Fibroblast of peridontal ligament (primary cell): ENCODE measurements at regions not wholly inside any gene's neighbourhood (a gene's known extent, or its start where the extent isn't known, plus 50 kb on each side); places are given as distances from the start of the nearest gene placed in this dataset.

ENCODE experiments used
- DNase-seq: peaks from one replicate; pipeline ENCODE4 v3.0.0-alpha.2; 2010; ENCODE audit errors: extremely low read depth

- DNase-seq = peak; percentile 56
These were observed 68.5 kb upstream of the ITGA6 start for GRCh38 chr2:172358691-172359556.

- no peak for DNase-seq
These were observed 66.0 kb upstream of the ITGA6 start for GRCh38 chr2:172361360-172361759.

- DNase-seq = no peak
These were observed 65.5 kb upstream of the ITGA6 start for GRCh38 chr2:172361840-172362239.

DNA sequence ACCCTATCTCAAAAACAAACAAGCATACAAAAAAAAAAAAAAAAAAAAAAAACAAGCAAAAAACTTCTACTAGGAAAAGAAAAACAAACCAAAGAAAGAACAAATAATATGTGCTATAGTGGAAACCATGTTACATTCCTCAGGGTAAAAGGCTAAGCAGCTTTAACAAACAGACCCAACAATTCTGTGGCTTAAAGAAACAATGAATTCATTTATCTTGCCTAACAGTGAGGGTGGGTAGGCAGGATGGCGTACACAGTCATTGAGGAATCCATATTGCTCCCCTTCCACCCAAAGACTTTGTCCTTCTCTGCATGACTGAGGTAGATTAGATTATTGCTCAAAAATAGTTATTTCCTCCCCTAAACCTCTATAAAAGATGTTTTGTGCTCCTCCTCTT is 63.1 kb upstream of the ITGA6 start:
- no peak for DNase-seq

- DNase-seq = no peak
These were observed 60.7 kb upstream of the ITGA6 start for GRCh38 chr2:172366596-172367150.

DNA sequence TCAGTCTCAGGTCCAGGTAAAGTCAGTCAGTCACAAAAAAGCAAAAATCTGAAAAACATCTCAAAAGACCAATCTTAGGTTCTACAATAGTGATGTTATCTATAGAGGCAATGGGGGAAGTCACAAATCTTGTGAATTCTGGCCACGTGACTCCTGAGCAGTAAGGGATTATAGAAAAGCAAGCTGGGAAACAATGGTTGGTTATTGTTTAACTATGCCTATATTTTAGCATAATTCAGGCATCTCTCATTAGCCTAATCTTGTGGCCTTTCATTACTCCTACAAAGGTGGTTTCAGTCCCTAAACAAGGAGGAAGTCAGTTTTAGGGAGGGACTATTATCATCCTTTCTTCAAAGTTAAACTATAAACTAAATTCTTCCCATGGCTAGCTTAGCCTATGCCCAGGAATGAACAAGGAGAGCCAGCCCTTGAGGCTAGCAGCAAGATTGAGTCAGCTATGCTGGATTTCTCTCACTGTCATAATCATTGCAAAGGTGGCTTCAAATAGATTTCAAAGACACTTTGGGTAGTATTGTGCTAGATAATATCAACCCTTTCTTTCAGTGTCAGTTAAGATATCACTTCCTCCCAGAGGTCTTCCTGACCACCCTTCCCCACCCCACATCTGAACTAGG is 56.4 kb upstream of the ITGA6 start:
- no peak for DNase-seq

DNA sequence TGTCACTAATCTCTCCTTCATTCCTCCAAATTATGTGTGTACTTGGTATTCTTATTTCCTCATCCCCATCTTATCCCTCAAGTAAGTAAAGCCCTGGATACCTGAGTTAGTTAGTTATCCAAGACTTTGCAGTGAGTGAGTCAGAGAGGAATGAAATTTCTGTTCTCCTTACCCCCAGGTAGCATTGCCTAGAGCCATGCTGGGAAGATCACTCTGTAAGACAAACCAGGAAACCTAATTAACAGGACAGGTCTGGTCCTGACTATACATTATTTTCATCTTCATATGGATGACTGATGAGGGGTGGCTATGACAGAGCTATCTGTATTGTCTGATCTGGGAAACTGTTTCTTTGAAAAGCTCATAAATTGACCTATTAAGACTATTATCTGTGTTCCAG is 55.0 kb upstream of the ITGA6 start:
- no peak for DNase-seq

DNA sequence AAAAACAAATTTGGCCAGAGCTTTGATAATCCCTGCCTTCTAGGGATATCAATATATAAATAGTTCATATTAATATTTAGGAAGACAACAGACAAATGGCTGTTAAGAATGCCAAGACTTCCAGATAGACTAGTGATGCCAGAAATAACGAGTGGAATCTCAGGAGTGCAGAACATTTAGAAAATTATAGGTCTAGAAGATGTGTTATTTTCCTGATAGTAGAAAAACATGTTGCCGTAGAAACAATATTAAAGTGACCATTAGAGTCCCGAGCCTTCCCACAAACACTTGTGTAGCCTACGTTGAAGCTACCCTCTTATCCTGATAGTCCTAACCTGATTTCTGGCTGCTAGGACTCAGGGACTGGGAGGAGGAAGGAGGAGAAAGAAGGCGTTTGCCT is 54.3 kb upstream of the ITGA6 start:
- DNase-seq = no peak

DNA sequence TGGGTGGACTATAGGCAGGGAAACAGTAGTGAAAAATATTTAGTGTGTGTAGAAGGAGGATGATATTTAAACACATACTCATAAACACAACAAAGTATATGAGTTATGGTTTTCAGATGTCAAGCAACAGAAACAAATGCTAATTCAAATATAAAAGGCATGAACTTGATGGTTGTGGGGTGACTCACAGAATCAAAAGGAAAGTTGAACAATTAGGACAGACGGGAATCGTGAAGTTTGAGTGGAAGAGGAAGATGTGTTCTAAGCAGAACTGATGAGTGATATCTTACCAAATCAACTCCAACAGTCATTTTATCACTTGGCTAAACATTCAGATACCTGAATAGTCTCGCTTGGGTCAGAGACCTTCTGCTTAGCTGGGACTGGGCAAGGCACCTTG is 53.6 kb upstream of the ITGA6 start:
- peak; percentile 16 for DNase-seq

DNA sequence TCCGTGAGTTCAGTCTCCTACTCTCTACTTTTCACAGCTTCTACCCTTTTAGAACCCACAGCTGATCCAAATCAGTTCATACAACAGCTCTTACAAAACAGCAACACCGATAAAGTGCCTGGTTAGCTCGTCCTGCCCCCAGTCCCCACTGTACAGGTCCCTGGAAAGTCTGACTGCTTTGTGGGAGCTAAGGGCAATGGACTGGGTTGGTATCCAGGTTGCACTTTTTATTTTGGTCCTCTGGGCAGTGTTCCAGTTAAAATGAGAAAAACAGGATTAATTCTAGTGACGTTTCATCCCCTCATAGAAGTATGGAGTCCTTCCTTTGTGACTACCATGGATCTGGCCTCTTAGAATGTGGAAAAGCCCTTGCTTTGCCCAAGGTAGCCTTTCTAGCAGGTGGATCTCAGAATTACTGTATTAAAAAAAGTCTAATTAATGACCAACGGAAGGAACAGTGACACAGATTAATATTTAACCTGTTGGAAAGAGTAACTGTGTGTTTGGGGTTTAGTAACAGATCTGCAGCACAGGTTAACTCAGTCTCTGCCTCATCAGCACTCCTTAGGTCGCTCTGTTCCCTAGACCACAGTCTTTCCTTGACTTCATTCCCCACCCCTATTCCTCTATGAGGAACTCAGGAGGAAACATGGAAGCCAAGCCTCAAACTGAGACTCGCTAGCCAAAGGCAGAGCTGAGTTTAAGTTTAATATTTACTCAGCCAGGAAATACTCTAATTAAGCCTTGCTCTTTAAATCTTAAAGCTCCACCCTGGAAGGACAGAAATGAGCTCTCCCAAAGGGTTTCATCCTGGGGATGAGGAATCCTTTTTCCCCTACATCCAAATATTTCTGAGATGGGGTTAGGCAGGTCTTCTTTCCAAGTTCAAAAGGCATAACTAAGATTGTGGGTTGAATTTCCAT is 52.8 kb upstream of the ITGA6 start:
- no peak for DNase-seq

- DNase-seq = no peak
These were observed 52.1 kb upstream of the ITGA6 start for GRCh38 chr2:172375251-172375650.

GRCh38 chr2:172376016-172376415 is 51.4 kb upstream of the ITGA6 start:
- DNase-seq = no peak

- no peak for DNase-seq
These were observed 50.8 kb upstream of the ITGA6 start for GRCh38 chr2:172376505-172377125.

DNA sequence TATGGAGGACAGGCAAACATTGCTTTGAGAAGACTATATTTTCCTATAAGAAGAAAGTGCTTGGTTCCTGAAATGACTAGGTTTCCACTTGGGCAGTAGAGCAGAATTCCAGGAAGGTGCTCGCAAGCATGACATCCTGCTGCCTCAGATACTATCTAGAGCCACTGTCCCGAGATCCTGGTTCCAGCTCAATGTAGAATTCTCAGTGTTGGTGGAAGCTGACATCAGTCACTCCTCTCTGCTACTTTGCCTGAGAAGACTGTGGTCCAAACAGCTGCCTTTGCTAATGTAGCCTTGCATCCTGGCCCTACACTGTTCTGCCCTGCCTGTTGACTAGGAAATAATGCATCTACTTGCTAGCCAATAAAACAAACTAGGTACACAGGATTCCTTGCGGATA is 50.0 kb upstream of the ITGA6 start:
- no peak for DNase-seq
